ENCODE measurements at regions not wholly inside any gene's neighbourhood (a gene's known extent, or its start where the extent isn't known, plus 50 kb on each side); places are given as distances from the start of the nearest gene placed in this dataset.

GRCh38 chr5:4113905-4114304 lies 518.3 kb downstream of the IRX1 start:
- Mint-ChIP-seq H3K4me1 (no peaks in the 10 kb centered on the region), H3K4me3 (no peak overlapping the region), H3K27ac (no peak overlapping the region), H3K36me3 (ENCODE audit: low read depth) (no peaks in the 10 kb centered on the region), H3K9me3 (no peaks in the 10 kb centered on the region), H3K27me3 (no peaks in the 10 kb centered on the region)
- ATAC-seq (ENCODE audit: low read depth) (no peak), DNase-seq (no peak)
- CTCF ChIA-PET: no interaction called here
- POLR2A ChIA-PET: no interaction called here
- no peak for TF ChIP-seq CTCF (IDR thresholded peaks at IDR 0.05)
- intact Hi-C loops (cut with micrococcal nuclease): loop anchor here (1.0 kb wide), 1 partner anchor 48 kb away; no protein-coding TSS in a partner anchor

GRCh38 chr5:4114452-4114851 lies 518.8 kb downstream of the IRX1 start:
- no peaks in the 10 kb centered on the region for H3K4me1 Mint-ChIP-seq
- no peak overlapping the region for H3K4me3 Mint-ChIP-seq
- H3K27me3 Mint-ChIP-seq: no peaks in the 10 kb centered on the region
- no peak for TF ChIP-seq CTCF (IDR thresholded peaks at IDR 0.05)
- no peaks in the 10 kb centered on the region for H3K9me3 Mint-ChIP-seq
- H3K36me3 Mint-ChIP-seq (ENCODE audit: low read depth): no peaks in the 10 kb centered on the region
- CTCF ChIA-PET: no interaction called here
- H3K27ac Mint-ChIP-seq: no peak overlapping the region
- intact Hi-C loops (cut with micrococcal nuclease): no loop called here
- ATAC-seq (ENCODE audit: low read depth) (no peak), DNase-seq (no peak)
- POLR2A ChIA-PET: no interaction called here

- intact Hi-C loops (cut with micrococcal nuclease): no loop called here
- no peaks in the 10 kb centered on the region for H3K27me3 Mint-ChIP-seq
- ATAC-seq (ENCODE audit: low read depth) (no peak), DNase-seq (no peak)
- H3K36me3 Mint-ChIP-seq (ENCODE audit: low read depth): no peaks in the 10 kb centered on the region
- ChIA-PET CTCF (no interaction called here), POLR2A (no interaction called here)
- no peak for TF ChIP-seq CTCF (IDR thresholded peaks at IDR 0.05)
- no peak overlapping the region for H3K4me3 Mint-ChIP-seq
- H3K27ac Mint-ChIP-seq: no peak overlapping the region
- no peaks in the 10 kb centered on the region for H3K4me1 Mint-ChIP-seq
- peaks cover 4% of the 10 kb centered on the region for H3K9me3 Mint-ChIP-seq
Measured at GRCh38 chr5:4116834-4117233, 521.2 kb downstream of the IRX1 start.

- intact Hi-C loops (cut with micrococcal nuclease): no loop called here
- Mint-ChIP-seq H3K4me3 (no peak overlapping the region), H3K9me3 (peaks cover 7% of the 10 kb centered on the region), H3K36me3 (ENCODE audit: low read depth) (no peaks in the 10 kb centered on the region), H3K4me1 (no peaks in the 10 kb centered on the region), H3K27ac (no peak overlapping the region), H3K27me3 (no peaks in the 10 kb centered on the region)
- no peak for ATAC-seq (ENCODE audit: low read depth)
- ChIA-PET CTCF (no interaction called here), POLR2A (no interaction called here)
- no peak for TF ChIP-seq CTCF (IDR thresholded peaks at IDR 0.05)
- DNase-seq: no peak
Measured at GRCh38 chr5:4124221-4124970, 528.8 kb downstream of the IRX1 start.

- intact Hi-C loops (cut with micrococcal nuclease): no loop called here
- H3K9me3 Mint-ChIP-seq: peaks cover 3% of the 10 kb centered on the region
Measured at GRCh38 chr5:4128994-4129393, 533.4 kb downstream of the IRX1 start.

More at GRCh38 chr5:4128994-4129393, 533.4 kb downstream of the IRX1 start:
- no peak overlapping the region for H3K4me3 Mint-ChIP-seq
- POLR2A ChIA-PET: no interaction called here
- no peaks in the 10 kb centered on the region for H3K36me3 Mint-ChIP-seq (ENCODE audit: low read depth)
- CTCF ChIA-PET: no interaction called here
- no peak for TF ChIP-seq CTCF (IDR thresholded peaks at IDR 0.05)
- no peaks in the 10 kb centered on the region for H3K4me1 Mint-ChIP-seq
- H3K27me3 Mint-ChIP-seq: no peaks in the 10 kb centered on the region
- ATAC-seq (ENCODE audit: low read depth) (no peak), DNase-seq (no peak)
- no peak overlapping the region for H3K27ac Mint-ChIP-seq

Data from activated B cell treated with CpG ODN at 0.5 μM for 24 hours (primary cell).